ENCODE measurements at regions not wholly inside any gene's neighbourhood (a gene's known extent, or its start where the extent isn't known, plus 50 kb on each side); places are given as distances from the start of the nearest gene placed in this dataset.
A peak's percentile ranks its signal among the peaks of the same experiment; 100 is the strongest.

GRCh38 chr13:90415902-90416301, 931.6 kb upstream of the MIR17HG start:
- H3K4me1 ChIP-seq (replicated peaks in 1 of 2; ENCODE audit: control insufficient read depth in 2 of 2, insufficient read depth in 2 of 2, low read length in 2 of 2) = no peaks in the 10 kb centered on the region
- H2AFZ ChIP-seq (ENCODE audit: low read depth, low read length) = no peak overlapping the region
- WGBS (ENCODE audit: insufficient coverage, low coverage, missing lambda C conversion rate) = 1% methylated on average over 3 of the region's 3 CpGs
- POLR2A ChIA-PET = no interaction called here
- H3K27ac ChIP-seq (ENCODE audit: extremely low read depth, low read depth, low read length) = no peak overlapping the region
- H3K27me3 ChIP-seq (ENCODE audit: control insufficient read depth in 2 of 2, insufficient read depth in 2 of 2, low read length in 2 of 2) = no peaks in the 10 kb centered on the region
- DNase-seq (ENCODE audit: extremely low read depth in 1 of 4, low spot score in 3 of 4) (no peak), FAIRE-seq (no peak), ATAC-seq (no peak)
- no peaks in the 10 kb centered on the region for H4K20me1 ChIP-seq (replicated peaks; ENCODE audit: control insufficient read depth, insufficient read depth, low read length)
- no peak overlapping the region for H3K9ac ChIP-seq (ENCODE audit: insufficient read depth in 1 of 2, low read depth in 2 of 2, low read length in 2 of 2)
- TF ChIP-seq ASH1L (IDR thresholded peaks at IDR 0.05; ENCODE audit: borderline replicate concordance, low read depth, partially characterized antibody) = no peak
- 0 out of 2 replicates have a peak, but pooled peaks have one; percentile 33 for TF ChIP-seq CAMTA2 (CRISPR knock-in tag; conservative IDR thresholded peaks at IDR 0.05)
- TF ChIP-seq ZNF184 (CRISPR knock-in tag; IDR thresholded peaks at IDR 0.05) = 0 out of 2 replicates have a peak, but pooled peaks have one; percentile 65
- TF ChIP-seq RNF219 (CRISPR knock-in tag; IDR thresholded peaks at IDR 0.05) = 0 out of 2 replicates have a peak, but pooled peaks have one; percentile 62
- peak in 1 of 2 experiments; percentile 16; a peak in 1 of 3 replicates for TF ChIP-seq CBX3 (IDR thresholded peaks at IDR 0.05; ENCODE audit: borderline replicate concordance in 1 of 2, low read length in 2 of 2)
- no peak for TF ChIP-seq CHD4 (IDR thresholded peaks at IDR 0.05; ENCODE audit: insufficient read depth, insufficient replicate concordance, low read depth, low read length, poor library complexity, severe bottlenecking)
- TF ChIP-seq JUNB (CRISPR knock-in tag; conservative IDR thresholded peaks at IDR 0.05) = 0 out of 2 replicates have a peak, but pooled peaks have one; percentile 6
- intact Hi-C loops (cut with micrococcal nuclease) (no loop called here), in situ Hi-C loops (cut with MboI) (no loop called here)
- no peaks in the 10 kb centered on the region for H3K79me2 ChIP-seq (ENCODE audit: control insufficient read depth, insufficient read depth, low read length)
- peaks cover 3% of the 10 kb centered on the region; the same call in 1 of the 2 replicates for H3K9me3 ChIP-seq (replicated peaks; ENCODE audit: control insufficient read depth, insufficient read depth, low read depth, low read length)
- H3K36me3 ChIP-seq (ENCODE audit: control insufficient read depth, insufficient read depth, low read length) = no peaks in the 10 kb centered on the region
- H3K4me3 ChIP-seq = no peak overlapping the region
- CTCF ChIA-PET (ENCODE audit: low intra/inter-chr PET ratio) = no interaction called here
- no peak overlapping the region for H3K4me2 ChIP-seq (ENCODE audit: insufficient read depth, low read length)
- no TSS peak for BruUV-seq (replicated peaks)
- H3K9me1 ChIP-seq (ENCODE audit: control insufficient read depth, insufficient read depth, low read length) = no peaks in the 10 kb centered on the region

Measured in K562 (cell line).